IPS-NIHi7 (cell line): ENCODE measurements at regions not wholly inside any gene's neighbourhood (a gene's known extent, or its start where the extent isn't known, plus 50 kb on each side); places are given as distances from the start of the nearest gene placed in this dataset.
A peak's percentile ranks its signal among the peaks of the same experiment; 100 is the strongest.

Experiments used
- DNase-seq: peaks from one replicate; pipeline ENCODE4 v3.0.0; 2012; ENCODE audit warnings: mixed read lengths; ENCODE audit errors: extremely low spot score

GRCh38 chr12:13764748-13765147 lies 216.7 kb downstream of the GRIN2B start:
- DNase-seq: no peak

DNA sequence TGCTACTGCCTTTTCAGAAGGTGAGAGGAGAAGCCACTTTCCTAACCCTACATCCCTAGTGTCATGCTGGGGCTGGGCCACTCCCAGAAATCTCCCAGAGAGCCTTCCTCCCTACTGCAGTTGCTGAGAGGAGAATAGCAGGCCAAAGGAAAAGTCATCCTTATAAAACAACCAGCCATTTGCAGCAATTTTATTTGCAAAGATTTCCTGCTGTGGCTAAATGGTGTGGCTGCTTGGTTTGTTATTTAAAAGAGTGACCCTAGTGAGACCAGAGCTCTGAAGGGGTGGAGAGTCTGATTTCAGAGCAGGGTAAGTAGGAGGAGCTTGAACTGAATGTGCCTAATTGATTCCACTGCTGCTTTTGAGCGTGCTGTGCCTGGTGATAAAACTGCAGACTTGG lies 232.0 kb downstream of the GRIN2B start:
- peak; percentile 82 for DNase-seq

- no peak for DNase-seq
These were observed 236.1 kb downstream of the GRIN2B start for GRCh38 chr12:13745111-13745860.

DNA sequence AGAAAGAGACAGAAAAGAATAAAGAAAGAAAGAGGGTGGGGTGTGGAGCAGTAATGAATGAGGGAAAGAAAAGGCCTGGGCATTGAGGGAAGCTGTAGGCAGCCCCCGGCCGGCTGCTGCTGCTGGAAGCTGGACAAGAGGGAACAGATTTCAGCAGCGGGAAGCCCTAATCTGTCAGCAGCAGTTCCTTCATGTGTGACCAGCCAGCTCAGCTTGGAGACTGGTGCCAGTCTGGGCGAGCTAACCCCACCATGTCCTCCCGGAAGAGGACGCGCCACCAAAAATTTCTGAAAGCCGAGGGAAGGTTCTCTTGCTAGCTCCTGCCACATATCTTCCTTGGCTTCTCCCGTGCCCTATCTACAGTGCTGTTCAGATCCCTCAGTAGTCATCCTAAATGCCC lies 236.8 kb downstream of the GRIN2B start:
- no peak for DNase-seq

- DNase-seq: no peak
These were observed 241.3 kb downstream of the GRIN2B start for GRCh38 chr12:13740149-13740545.

DNA sequence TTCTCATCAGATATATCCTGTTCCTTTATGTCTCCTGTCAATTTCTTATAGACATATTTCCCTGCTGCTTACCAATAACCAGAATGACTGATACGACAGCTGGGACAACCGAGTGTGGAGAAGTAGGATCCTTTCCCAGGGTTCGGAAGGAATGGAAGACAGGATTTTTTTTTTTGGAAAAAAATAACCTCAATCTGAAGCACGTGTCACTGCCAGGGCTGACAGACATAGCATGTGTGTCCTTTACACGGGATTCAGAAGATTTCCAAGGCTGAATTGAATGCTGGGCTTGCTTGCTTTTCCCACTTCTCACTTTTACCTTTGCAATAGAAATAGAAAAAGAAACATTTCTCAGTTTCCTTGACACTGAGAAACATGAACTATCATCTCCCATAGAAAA lies 245.7 kb downstream of the GRIN2B start:
- DNase-seq: no peak

GRCh38 chr12:13734584-13735152 lies 246.7 kb downstream of the GRIN2B start:
- no peak for DNase-seq

- peak; percentile 20 for DNase-seq
These were observed 253.7 kb downstream of the GRIN2B start for GRCh38 chr12:13727707-13728195.

GRCh38 chr12:13725049-13725448 lies 256.4 kb downstream of the GRIN2B start:
- DNase-seq: no peak

- DNase-seq: no peak
These were observed 257.3 kb downstream of the GRIN2B start for GRCh38 chr12:13724136-13724535.

GRCh38 chr12:13719986-13720385 lies 261.4 kb downstream of the GRIN2B start:
- no peak for DNase-seq

- DNase-seq: no peak
These were observed 263.1 kb downstream of the GRIN2B start for GRCh38 chr12:13718271-13718670.

GRCh38 chr12:13716119-13716518 lies 265.3 kb downstream of the GRIN2B start:
- no peak for DNase-seq

GRCh38 chr12:13713556-13714410 lies 267.6 kb downstream of the GRIN2B start:
- no peak for DNase-seq

DNA sequence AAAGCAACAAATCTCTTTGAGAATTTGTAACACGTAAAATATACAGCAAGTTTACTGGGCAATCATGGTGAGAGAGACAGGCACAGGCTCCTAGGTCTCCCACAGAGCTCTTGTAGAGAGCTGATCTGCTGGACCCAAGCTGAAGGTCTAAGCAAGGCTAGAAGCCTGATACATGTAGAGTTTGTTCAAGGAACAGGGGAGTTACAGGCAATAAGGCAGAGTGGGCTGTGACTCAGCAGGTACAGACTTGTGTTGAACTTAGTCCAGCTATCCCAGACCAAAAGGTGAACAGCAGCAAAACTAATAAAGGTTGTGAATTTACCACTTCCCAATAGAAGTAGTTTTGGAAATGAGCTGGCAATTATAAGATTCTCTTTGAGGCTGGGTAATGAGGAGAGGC lies 273.6 kb downstream of the GRIN2B start:
- DNase-seq: no peak

DNA sequence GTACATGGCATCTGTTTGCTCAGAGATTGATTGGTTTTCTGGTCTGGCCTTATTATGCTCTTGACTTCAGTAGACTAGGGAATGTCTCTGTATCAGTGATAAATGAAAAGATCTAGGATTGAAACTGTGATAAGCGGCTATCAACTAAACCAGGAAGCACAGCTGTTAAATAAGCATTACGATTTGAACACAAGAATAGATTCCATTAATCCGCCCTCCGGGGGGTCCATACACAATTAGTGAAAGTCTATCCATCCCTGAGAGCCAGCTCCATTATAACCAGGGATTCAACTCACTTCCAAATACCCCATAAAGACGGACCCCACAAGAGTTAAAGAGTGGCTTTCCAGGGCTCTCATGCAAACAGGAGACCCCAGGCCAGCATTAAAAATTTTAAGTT lies 279.0 kb downstream of the GRIN2B start:
- no peak for DNase-seq

GRCh38 chr12:13701502-13701901 lies 279.9 kb downstream of the GRIN2B start:
- no peak for DNase-seq

DNA sequence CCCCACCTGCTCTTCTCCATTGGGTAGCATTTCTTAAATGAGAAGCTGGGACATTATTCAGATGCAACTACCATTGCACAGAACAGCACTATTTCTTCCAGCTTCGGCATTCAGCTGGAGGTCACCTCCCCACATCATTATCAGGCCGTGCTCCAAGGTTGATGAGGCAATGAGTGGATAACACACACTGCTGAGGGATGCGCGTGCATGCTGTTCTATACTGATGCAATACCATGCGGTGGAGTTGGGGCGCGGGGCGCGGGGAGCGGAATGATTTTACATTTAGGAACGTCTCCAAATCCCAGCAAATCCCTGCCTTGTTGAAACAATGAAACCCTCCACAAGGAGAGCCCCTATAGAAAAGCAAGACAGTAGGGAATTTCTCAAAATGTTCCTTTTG lies 283.4 kb downstream of the GRIN2B start:
- no peak for DNase-seq

GRCh38 chr12:13695781-13696180 lies 285.6 kb downstream of the GRIN2B start:
- DNase-seq: no peak

- no peak for DNase-seq
These were observed 289.1 kb downstream of the GRIN2B start for GRCh38 chr12:13692332-13692731.

- no peak for DNase-seq
These were observed 289.8 kb downstream of the GRIN2B start for GRCh38 chr12:13691598-13691997.

GRCh38 chr12:13687633-13688032 lies 293.8 kb downstream of the GRIN2B start:
- DNase-seq: no peak

DNA sequence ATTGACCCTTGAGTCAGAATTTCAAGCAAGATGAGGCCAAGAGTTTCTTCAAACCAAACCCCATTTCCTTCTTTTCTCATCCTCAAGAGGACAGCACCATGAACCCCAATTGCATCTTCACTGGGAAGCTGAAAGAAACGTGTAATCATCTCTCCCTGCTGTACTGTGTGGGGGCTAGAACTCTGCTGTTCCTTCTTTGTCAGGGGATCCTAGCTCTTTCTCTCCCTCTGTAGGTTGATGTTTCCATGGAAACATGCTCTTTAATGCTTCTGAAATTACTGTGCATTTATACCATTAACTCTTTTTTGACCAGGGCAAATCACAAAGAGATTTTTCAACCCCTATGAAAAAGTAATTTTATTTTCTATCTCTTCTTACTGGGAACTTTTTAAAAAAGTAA lies 295.1 kb downstream of the GRIN2B start:
- no peak for DNase-seq
